RWPE2 (cell line): ENCODE measurements at regions not wholly inside any gene's neighbourhood (a gene's known extent, or its start where the extent isn't known, plus 50 kb on each side); places are given as distances from the start of the nearest gene placed in this dataset.
A peak's percentile ranks its signal among the peaks of the same experiment; 100 is the strongest.
"Not testable (repeated sequence)": the region's sequence is repeated elsewhere in the genome, so short reads cannot be mapped to it uniquely, and the experiment has no call there.

Experiments used
- ATAC-seq: fragments of 200-7000 bp; cut with Tn5 transposase; 3 replicates; pipeline ENCODE4 v1.9.1; 2021; ENCODE audit warnings: low read depth
- DNase-seq: peaks from one replicate; pipeline ENCODE4 v3.0.0-alpha.2; 2020; ENCODE audit warnings: low spot score
- H3K27ac ChIP-seq: fragments of 450-650 bp; 2 replicates; pipeline ENCODE4 v1.5.1; 2017; ENCODE audit warnings: mild to moderate bottlenecking; ENCODE audit not compliant: poor library complexity, severe bottlenecking
- H3K27me3 ChIP-seq: fragments of 250-450 bp; sonication (Bioruptor Pico); 2 replicates; pipeline ENCODE4 v1.5.1; 2021; ENCODE audit warnings: mild to moderate bottlenecking, moderate library complexity; ENCODE audit not compliant: insufficient read depth, poor library complexity, severe bottlenecking
- H3K36me3 ChIP-seq: fragments of 250-450 bp; sonication (Bioruptor Pico); 2 replicates; pipeline ENCODE4 v1.5.1; 2020; ENCODE audit warnings: low read depth, mild to moderate bottlenecking, moderate library complexity
- H3K4me1 ChIP-seq: fragments of 250-450 bp; sonication (Bioruptor Pico); 2 replicates; pipeline ENCODE4 v1.5.1; 2021; ENCODE audit warnings: mild to moderate bottlenecking, moderate library complexity; ENCODE audit not compliant: insufficient read depth, poor library complexity, severe bottlenecking
- H3K4me3 ChIP-seq: fragments of 250-450 bp; sonication (Bioruptor Pico); 2 replicates; pipeline ENCODE4 v1.5.1; 2021; ENCODE audit warnings: mild to moderate bottlenecking, moderate library complexity; ENCODE audit not compliant: severe bottlenecking
- H3K9me3 ChIP-seq: fragments of 250-450 bp; sonication (Bioruptor Pico); 2 replicates; pipeline ENCODE4 v1.5.1; 2021; ENCODE audit warnings: mild to moderate bottlenecking, moderate library complexity; ENCODE audit not compliant: severe bottlenecking
- TF ChIP-seq, protein P1 (sequence below): fragments of 450-650 bp; IDR thresholded peaks from one replicate; pipeline ENCODE4 v1.5.1; 2017; ENCODE audit warnings: mild to moderate bottlenecking, moderate library complexity; ENCODE audit not compliant: poor library complexity, severe bottlenecking

DNA sequence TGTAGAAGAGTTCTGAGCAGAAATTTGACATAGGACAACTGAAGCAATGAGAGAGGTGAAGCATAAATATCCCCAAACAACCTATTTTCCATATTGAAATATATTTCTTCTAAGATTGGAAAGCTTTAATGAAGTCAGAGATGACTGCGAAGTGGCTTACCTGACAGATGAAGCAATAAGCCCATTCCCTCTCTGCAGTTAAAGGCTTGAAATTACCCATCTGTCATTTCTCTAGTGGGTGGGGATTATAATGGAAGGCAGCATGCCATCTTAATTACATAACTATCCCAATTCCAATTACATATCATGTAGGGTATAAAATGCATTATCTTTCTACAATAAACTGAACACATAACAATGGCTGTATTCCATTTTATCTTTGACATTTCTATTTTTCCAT, 1070.5 kb downstream of the SI start:
- Histone ChIP-seq H3K4me1 (no peaks in the 10 kb centered on the region), H3K9me3 (no peaks in the 10 kb centered on the region), H3K36me3 (no peaks in the 10 kb centered on the region), H3K27ac (no peak overlapping the region), H3K27me3 (no peaks in the 10 kb centered on the region), H3K4me3 (no peak overlapping the region)
- no peak for ATAC-seq
- TF ChIP-seq, protein P1, sequence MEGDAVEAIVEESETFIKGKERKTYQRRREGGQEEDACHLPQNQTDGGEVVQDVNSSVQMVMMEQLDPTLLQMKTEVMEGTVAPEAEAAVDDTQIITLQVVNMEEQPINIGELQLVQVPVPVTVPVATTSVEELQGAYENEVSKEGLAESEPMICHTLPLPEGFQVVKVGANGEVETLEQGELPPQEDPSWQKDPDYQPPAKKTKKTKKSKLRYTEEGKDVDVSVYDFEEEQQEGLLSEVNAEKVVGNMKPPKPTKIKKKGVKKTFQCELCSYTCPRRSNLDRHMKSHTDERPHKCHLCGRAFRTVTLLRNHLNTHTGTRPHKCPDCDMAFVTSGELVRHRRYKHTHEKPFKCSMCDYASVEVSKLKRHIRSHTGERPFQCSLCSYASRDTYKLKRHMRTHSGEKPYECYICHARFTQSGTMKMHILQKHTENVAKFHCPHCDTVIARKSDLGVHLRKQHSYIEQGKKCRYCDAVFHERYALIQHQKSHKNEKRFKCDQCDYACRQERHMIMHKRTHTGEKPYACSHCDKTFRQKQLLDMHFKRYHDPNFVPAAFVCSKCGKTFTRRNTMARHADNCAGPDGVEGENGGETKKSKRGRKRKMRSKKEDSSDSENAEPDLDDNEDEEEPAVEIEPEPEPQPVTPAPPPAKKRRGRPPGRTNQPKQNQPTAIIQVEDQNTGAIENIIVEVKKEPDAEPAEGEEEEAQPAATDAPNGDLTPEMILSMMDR = no peak
- no peak for DNase-seq

GRCh38 chr3:164004205-164004604, 1074.1 kb downstream of the SI start:
- Histone ChIP-seq H3K4me3 (no peak overlapping the region), H3K4me1 (no peaks in the 10 kb centered on the region), H3K36me3 (no peaks in the 10 kb centered on the region), H3K9me3 (no peaks in the 10 kb centered on the region), H3K27me3 (peaks cover 3% of the 10 kb centered on the region), H3K27ac (no peak overlapping the region)
- ATAC-seq (no peak), DNase-seq (no peak)
- TF ChIP-seq, protein P1 = no peak

- ATAC-seq, H3K27ac ChIP-seq, DNase-seq, H3K9me3 ChIP-seq, H3K27me3 ChIP-seq, H3K36me3 ChIP-seq, H3K4me1 ChIP-seq, H3K4me3 ChIP-seq: not testable (repeated sequence)
These were observed 1075.3 kb downstream of the SI start for GRCh38 chr3:164003016-164003415.

GRCh38 chr3:163983940-163984339, 1094.4 kb downstream of the SI start:
- Histone ChIP-seq H3K4me1 (no peaks in the 10 kb centered on the region), H3K4me3 (no peak overlapping the region), H3K27ac (no peak overlapping the region), H3K27me3 (no peaks in the 10 kb centered on the region), H3K36me3 (no peaks in the 10 kb centered on the region), H3K9me3 (no peaks in the 10 kb centered on the region)
- DNase-seq (no peak), ATAC-seq (no peak)
- TF ChIP-seq, protein P1 = no peak

DNA sequence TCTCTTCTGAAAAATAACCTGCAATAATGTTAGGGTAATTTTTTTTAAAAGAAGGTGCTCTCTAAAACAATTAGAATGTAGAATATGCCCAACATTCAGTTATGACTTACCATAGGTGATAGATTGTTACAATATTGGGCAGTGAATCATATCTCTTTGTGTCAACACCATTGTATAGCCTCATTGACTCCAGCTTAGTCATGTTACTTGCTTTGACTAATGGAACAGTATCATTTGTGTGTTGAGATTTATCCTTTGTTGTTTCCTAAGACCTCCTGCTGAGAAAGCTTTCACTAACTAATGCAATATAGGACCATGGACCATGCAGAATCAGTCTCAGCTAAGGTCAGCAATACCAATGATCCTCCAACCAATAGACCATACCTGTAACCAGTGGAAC, 1106.4 kb downstream of the SI start:
- H3K4me3 ChIP-seq = no peak overlapping the region
- H3K27me3 ChIP-seq = no peaks in the 10 kb centered on the region
- no peak overlapping the region for H3K27ac ChIP-seq
- DNase-seq (no peak), ATAC-seq (peak; percentile 50; the same call in 1 of the 3 replicates)
- H3K9me3 ChIP-seq = no peaks in the 10 kb centered on the region
- TF ChIP-seq, protein P1 = no peak
- H3K4me1 ChIP-seq = no peaks in the 10 kb centered on the region
- H3K36me3 ChIP-seq = no peaks in the 10 kb centered on the region
